Spleen (tissue), 11 donors: ENCODE measurements at regions not wholly inside any gene's neighbourhood (a gene's known extent, or its start where the extent isn't known, plus 50 kb on each side); places are given as distances from the start of the nearest gene placed in this dataset.

ENCODE experiments used
- DNase-seq: peaks from one replicate; pipeline ENCODE4 v3.0.0-alpha.2; 2020
- H3K27ac ChIP-seq, 8 donors: fragments of 200-600 bp; sonication (generic) in 7 of 8; 1 replicate in 4 of 8; 2 replicates in 4 of 8; pipeline versions ENCODE4 v1.5.0 to v1.8.0; 2016 to 2021; ENCODE audit warnings: inconsistent platforms in 4 of 8, mild to moderate bottlenecking in 4 of 8, moderate library complexity in 1 of 8
- H3K27me3 ChIP-seq, 7 donors: fragments of 200-600 bp; sonication (generic) in 6 of 7; replicated peaks in 1 of 7; 1 replicate in 4 of 7; 2 replicates in 3 of 7; pipeline versions ENCODE4 v1.5.0 to v1.8.0; 2016 to 2021; ENCODE audit warnings: inconsistent platforms in 3 of 7, mild to moderate bottlenecking in 1 of 7
- H3K36me3 ChIP-seq, 6 donors: fragments of 200-600 bp; sonication (generic) in 5 of 6; 1 replicate in 4 of 6; 2 replicates in 2 of 6; pipeline versions ENCODE4 v1.5.0 to v1.8.0; 2016 to 2021; ENCODE audit warnings: inconsistent platforms in 2 of 6
- H3K4me1 ChIP-seq, 6 donors: fragments of 200-600 bp; sonication (generic) in 5 of 6; 1 replicate in 3 of 6; 2 replicates in 3 of 6; pipeline versions ENCODE4 v1.5.0 to v1.8.0; 2016 to 2021; ENCODE audit warnings: inconsistent platforms in 3 of 6
- H3K4me3 ChIP-seq, 8 donors: fragments of 200-600 bp; sonication (generic) in 7 of 8; 1 replicate in 4 of 8; 2 replicates in 4 of 8; pipeline versions ENCODE4 v1.5.0 to v1.8.0; 2016 to 2021; ENCODE audit warnings: inconsistent platforms in 4 of 8, mild to moderate bottlenecking in 4 of 8, moderate library complexity in 2 of 8
- H3K9me3 ChIP-seq, 8 donors: fragments of 200-600 bp; sonication (generic) in 7 of 8; 1 replicate in 4 of 8; 2 replicates in 4 of 8; pipeline versions ENCODE4 v1.5.0 to v1.8.0; 2016 to 2021; ENCODE audit warnings: inconsistent platforms in 4 of 8
- CTCF ChIP-seq, 11 experiments: fragments of 200-600 bp in 7 of 11; fragments of 450-650 bp in 4 of 11; sonication (generic) in 4 of 11; IDR thresholded peaks in 8 of 11; conservative IDR thresholded peaks in 3 of 11; 1 replicate in 7 of 11; 2 replicates in 4 of 11; pipeline versions ENCODE4 v1.4.0 to v1.8.0; 2016 to 2021; ENCODE audit warnings: antibody characterized with exemption in 11 of 11, inconsistent platforms in 4 of 11, mild to moderate bottlenecking in 1 of 11
- POLR2A ChIP-seq, 3 donors: fragments of 450-650 bp; IDR thresholded peaks; one replicate each; pipeline ENCODE4 v1.5.1; 2017; ENCODE audit warnings: antibody characterized with exemption in 3 of 3, mild to moderate bottlenecking in 1 of 3
- POLR2AphosphoS5 ChIP-seq, 3 donors: sonication (generic); formaldehyde crosslinking; IDR thresholded peaks; one replicate each; pipeline ENCODE4 v1.5.1; 2017; ENCODE audit warnings: antibody characterized with exemption in 3 of 3
- WGBS, 5 donors: extraction: QIAGEN DNeasy Blood & Tissue Kit in 3 of 5; methylation state at CpG; one replicate each; pipeline versions ENCODE4 v1.1.5 to v1.1.7; 2013 to 2018; 5-methylcytosine and 5-hydroxymethylcytosine counted together
- intact Hi-C: fragments of 100-400 bp; cut with DNase I; formaldehyde crosslinking; loops from one replicate; pipeline ENCODE4 v1.15.0; 2023; ENCODE audit warnings: low total_unique reads
- donor health status: healthy with polysubstance abuse.
- donor health status: DM: no; HTN: no; CAD: no; lungs with moderate emphysema.
- donor health status: DM: no; HTN: no; CAD: no.
- donor health status: Bipolar disorder and iron deficiency.
- donor health status: healthy.
- donor health status: DM: no; HTN: no; CAD: no.
- donor health status: DM: yes; HTN: yes; CAD: no.

GRCh38 chr9:14018081-14018480 lies 295.9 kb downstream of the NFIB start:
- TF ChIP-seq POLR2AphosphoS5 (IDR thresholded peaks at IDR 0.05) (no peak), POLR2A (IDR thresholded peaks at IDR 0.05) (no peak), CTCF (IDR thresholded peaks at IDR 0.05 in 8 of 11, conservative IDR thresholded peaks at IDR 0.05 in 3 of 11) (no peak)
- 60 to 81% (median 73%) methylated on average over 2 of the region's 2 CpGs for WGBS, 5 donors
- no peak overlapping the region for H3K27ac ChIP-seq

GRCh38 chr9:14014744-14015143 lies 299.2 kb downstream of the NFIB start:
- Histone ChIP-seq H3K9me3 (no peaks in the 10 kb centered on the region), H3K4me1 (no peaks in the 10 kb centered on the region), H3K27me3 (no peaks in the 10 kb centered on the region), H3K27ac (no peak overlapping the region), H3K36me3 (no peaks in the 10 kb centered on the region), H3K4me3 (no peak overlapping the region)
- intact Hi-C loops: no loop called here
- TF ChIP-seq POLR2A (IDR thresholded peaks at IDR 0.05) (no peak), CTCF (IDR thresholded peaks at IDR 0.05 in 8 of 11, conservative IDR thresholded peaks at IDR 0.05 in 3 of 11) (no peak), POLR2AphosphoS5 (IDR thresholded peaks at IDR 0.05) (no peak)
- DNase-seq: no peak

More at GRCh38 chr9:14018081-14018480, 295.9 kb downstream of the NFIB start:
- Histone ChIP-seq H3K27me3 (no peaks in the 10 kb centered on the region), H3K4me1 (no peaks in the 10 kb centered on the region), H3K9me3 (no peaks in the 10 kb centered on the region), H3K4me3 (no peak overlapping the region), H3K36me3 (no peaks in the 10 kb centered on the region)
- intact Hi-C loops: no loop called here
- DNase-seq: no peak

GRCh38 chr9:14014218-14014617 lies 299.7 kb downstream of the NFIB start:
- intact Hi-C loops: no loop called here
- Histone ChIP-seq H3K27ac (no peak overlapping the region), H3K27me3 (no peaks in the 10 kb centered on the region), H3K9me3 (no peaks in the 10 kb centered on the region), H3K4me1 (no peaks in the 10 kb centered on the region), H3K4me3 (no peak overlapping the region), H3K36me3 (no peaks in the 10 kb centered on the region)
- no peak for DNase-seq
- no peak for TF ChIP-seq POLR2A (IDR thresholded peaks at IDR 0.05)
- TF ChIP-seq CTCF (IDR thresholded peaks at IDR 0.05 in 8 of 11, conservative IDR thresholded peaks at IDR 0.05 in 3 of 11): no peak
- no peak for TF ChIP-seq POLR2AphosphoS5 (IDR thresholded peaks at IDR 0.05)

GRCh38 chr9:14011799-14012560 lies 302.0 kb downstream of the NFIB start:
- WGBS, 5 donors: 50 to 78% (median 74%) methylated on average over 3 of the region's 3 CpGs
- no peak for DNase-seq
- Histone ChIP-seq H3K27me3 (no peaks in the 10 kb centered on the region), H3K9me3 (no peaks in the 10 kb centered on the region), H3K4me3 (no peak overlapping the region), H3K36me3 (no peaks in the 10 kb centered on the region), H3K4me1 (no peaks in the 10 kb centered on the region), H3K27ac (no peak overlapping the region)
- TF ChIP-seq CTCF (IDR thresholded peaks at IDR 0.05 in 8 of 11, conservative IDR thresholded peaks at IDR 0.05 in 3 of 11) (no peak), POLR2AphosphoS5 (IDR thresholded peaks at IDR 0.05) (no peak), POLR2A (IDR thresholded peaks at IDR 0.05) (no peak)
- intact Hi-C loops: no loop called here
